Keratinocyte (primary cell): ENCODE measurements at regions not wholly inside any gene's neighbourhood (a gene's known extent, or its start where the extent isn't known, plus 50 kb on each side); places are given as distances from the start of the nearest gene placed in this dataset.

Experiments
- CTCF ChIP-seq, 3 experiments: IDR thresholded peaks in 1 of 3; conservative IDR thresholded peaks in 1 of 3; optimal IDR thresholded peaks in 1 of 3; 2 replicates in 2 of 3; 3 replicates in 1 of 3; pipeline versions ENCODE3 to v1.5.1; 2011; ENCODE audit warnings: low read length in 3 of 3, mild to moderate bottlenecking in 3 of 3, moderate library complexity in 2 of 3, control low read depth in 1 of 3, inconsistent platforms in 1 of 3; ENCODE audit not compliant: insufficient read depth in 2 of 3; ENCODE audit errors: extremely low read depth in 1 of 3
- EZH2 ChIP-seq: IDR thresholded peaks from one replicate; pipeline ENCODE4 v1.6.1; 2012; ENCODE audit warnings: inconsistent platforms, mild to moderate bottlenecking, low read length, moderate library complexity

- TF ChIP-seq CTCF (optimal IDR thresholded peaks at IDR 0.05 in 1 of 3, IDR thresholded peaks at IDR 0.05 in 1 of 3, conservative IDR thresholded peaks at IDR 0.05 in 1 of 3; ENCODE audit: extremely low read depth in 1 of 3, insufficient read depth in 2 of 3, low read length in 3 of 3) (no peak), EZH2 (no peak)
Measured at GRCh38 chr7:18289788-18290187, 205.8 kb upstream of the HDAC9 start.
